HL-60 (cell line): ENCODE measurements at regions not wholly inside any gene's neighbourhood (a gene's known extent, or its start where the extent isn't known, plus 50 kb on each side); places are given as distances from the start of the nearest gene placed in this dataset.

Experiments
- GABPA ChIP-seq: IDR thresholded peaks from 2 replicates; pipeline ENCODE4 v1.6.1; 2012; ENCODE audit warnings: low read depth
- POLR2AphosphoS5 ChIP-seq: IDR thresholded peaks from 2 replicates; pipeline ENCODE4 v1.6.1; 2012; ENCODE audit warnings: low read depth
- REST ChIP-seq: IDR thresholded peaks from 2 replicates; pipeline ENCODE4 v1.6.1; 2012; ENCODE audit warnings: low read depth; ENCODE audit not compliant: insufficient replicate concordance
- SPI1 ChIP-seq: IDR thresholded peaks from 2 replicates; pipeline ENCODE4 v1.6.1; 2012; ENCODE audit warnings: low read depth, mild to moderate bottlenecking, borderline replicate concordance
- TF ChIP-seq, protein P1 (sequence below): IDR thresholded peaks from one replicate; pipeline ENCODE4 v1.5.1; 2011; ENCODE audit warnings: low read length, control low read depth, inconsistent platforms; ENCODE audit not compliant: insufficient read depth

GRCh38 chr4:141301216-141301615, 80.5 kb downstream of the ZNF330 start:
- TF ChIP-seq, protein P1, sequence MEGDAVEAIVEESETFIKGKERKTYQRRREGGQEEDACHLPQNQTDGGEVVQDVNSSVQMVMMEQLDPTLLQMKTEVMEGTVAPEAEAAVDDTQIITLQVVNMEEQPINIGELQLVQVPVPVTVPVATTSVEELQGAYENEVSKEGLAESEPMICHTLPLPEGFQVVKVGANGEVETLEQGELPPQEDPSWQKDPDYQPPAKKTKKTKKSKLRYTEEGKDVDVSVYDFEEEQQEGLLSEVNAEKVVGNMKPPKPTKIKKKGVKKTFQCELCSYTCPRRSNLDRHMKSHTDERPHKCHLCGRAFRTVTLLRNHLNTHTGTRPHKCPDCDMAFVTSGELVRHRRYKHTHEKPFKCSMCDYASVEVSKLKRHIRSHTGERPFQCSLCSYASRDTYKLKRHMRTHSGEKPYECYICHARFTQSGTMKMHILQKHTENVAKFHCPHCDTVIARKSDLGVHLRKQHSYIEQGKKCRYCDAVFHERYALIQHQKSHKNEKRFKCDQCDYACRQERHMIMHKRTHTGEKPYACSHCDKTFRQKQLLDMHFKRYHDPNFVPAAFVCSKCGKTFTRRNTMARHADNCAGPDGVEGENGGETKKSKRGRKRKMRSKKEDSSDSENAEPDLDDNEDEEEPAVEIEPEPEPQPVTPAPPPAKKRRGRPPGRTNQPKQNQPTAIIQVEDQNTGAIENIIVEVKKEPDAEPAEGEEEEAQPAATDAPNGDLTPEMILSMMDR: no peak
- no peak for TF ChIP-seq POLR2AphosphoS5
- no peak for TF ChIP-seq GABPA
- no peak for TF ChIP-seq REST
- TF ChIP-seq SPI1: no peak
